GM12891 (cell line): ENCODE measurements at regions not wholly inside any gene's neighbourhood (a gene's known extent, or its start where the extent isn't known, plus 50 kb on each side); places are given as distances from the start of the nearest gene placed in this dataset.

ENCODE experiments used
- POLR2A ChIP-seq: IDR thresholded peaks from 2 replicates; pipeline ENCODE4 v1.6.1; 2011; ENCODE audit warnings: low read depth, low read length, control low read depth
- TAF1 ChIP-seq: IDR thresholded peaks from 2 replicates; pipeline ENCODE4 v1.6.1; 2011; ENCODE audit warnings: low read depth, low read length, control low read depth

- no peak for TF ChIP-seq POLR2A
- no peak for TF ChIP-seq TAF1
Measured at GRCh38 chr17:79538291-79538690, 72.6 kb downstream of the RBFOX3 start.
